GM12873 (cell line): ENCODE measurements at regions not wholly inside any gene's neighbourhood (a gene's known extent, or its start where the extent isn't known, plus 50 kb on each side); places are given as distances from the start of the nearest gene placed in this dataset.

Experiments
- TF ChIP-seq, protein P1 (sequence below): IDR thresholded peaks from 2 replicates; pipeline ENCODE4 v1.5.1; 2012; ENCODE audit warnings: low read depth, mild to moderate bottlenecking, moderate library complexity, low read length, control low read depth; ENCODE audit not compliant: insufficient read depth; ENCODE audit errors: missing control alignments

DNA sequence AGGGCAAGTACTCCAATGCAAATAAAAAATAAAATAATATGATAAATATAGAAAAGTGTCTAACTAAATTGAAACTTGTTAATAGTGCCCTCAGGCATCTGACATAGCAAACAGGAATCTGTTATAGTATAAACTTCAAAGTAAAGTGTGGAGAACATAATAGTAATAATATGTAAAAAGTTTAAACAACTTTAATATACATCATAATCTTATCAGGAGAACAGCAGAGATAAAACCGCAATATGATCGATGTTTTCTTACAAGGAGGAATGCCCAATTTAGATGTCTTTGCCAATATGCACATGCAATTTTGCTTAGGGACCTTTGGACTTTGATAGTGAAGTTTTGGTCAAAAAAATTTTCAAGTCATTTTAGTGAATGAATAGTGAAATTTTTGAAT lies 514.8 kb upstream of the IMPG1 start:
- TF ChIP-seq, protein P1, sequence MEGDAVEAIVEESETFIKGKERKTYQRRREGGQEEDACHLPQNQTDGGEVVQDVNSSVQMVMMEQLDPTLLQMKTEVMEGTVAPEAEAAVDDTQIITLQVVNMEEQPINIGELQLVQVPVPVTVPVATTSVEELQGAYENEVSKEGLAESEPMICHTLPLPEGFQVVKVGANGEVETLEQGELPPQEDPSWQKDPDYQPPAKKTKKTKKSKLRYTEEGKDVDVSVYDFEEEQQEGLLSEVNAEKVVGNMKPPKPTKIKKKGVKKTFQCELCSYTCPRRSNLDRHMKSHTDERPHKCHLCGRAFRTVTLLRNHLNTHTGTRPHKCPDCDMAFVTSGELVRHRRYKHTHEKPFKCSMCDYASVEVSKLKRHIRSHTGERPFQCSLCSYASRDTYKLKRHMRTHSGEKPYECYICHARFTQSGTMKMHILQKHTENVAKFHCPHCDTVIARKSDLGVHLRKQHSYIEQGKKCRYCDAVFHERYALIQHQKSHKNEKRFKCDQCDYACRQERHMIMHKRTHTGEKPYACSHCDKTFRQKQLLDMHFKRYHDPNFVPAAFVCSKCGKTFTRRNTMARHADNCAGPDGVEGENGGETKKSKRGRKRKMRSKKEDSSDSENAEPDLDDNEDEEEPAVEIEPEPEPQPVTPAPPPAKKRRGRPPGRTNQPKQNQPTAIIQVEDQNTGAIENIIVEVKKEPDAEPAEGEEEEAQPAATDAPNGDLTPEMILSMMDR, result no peak

DNA sequence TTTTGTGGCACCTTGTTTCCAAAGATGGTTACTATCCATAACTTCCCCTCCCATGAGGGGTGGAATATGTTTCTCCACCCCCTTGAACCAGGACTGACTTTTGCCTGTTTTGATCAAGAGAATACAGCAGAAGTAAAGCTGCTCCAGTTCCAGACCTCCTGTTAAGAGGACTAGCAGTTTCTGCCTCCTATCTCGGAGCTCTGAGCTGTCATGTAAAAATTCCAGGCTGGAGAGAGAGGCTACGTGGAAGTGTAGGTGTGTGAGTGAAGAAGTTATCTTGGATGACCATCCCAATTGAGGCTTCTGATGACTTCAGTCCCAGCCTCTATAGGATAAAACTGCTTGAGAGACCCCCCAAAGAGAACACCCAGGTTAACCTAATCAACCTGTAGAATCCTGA lies 511.7 kb upstream of the IMPG1 start:
- TF ChIP-seq, protein P1, result no peak

DNA sequence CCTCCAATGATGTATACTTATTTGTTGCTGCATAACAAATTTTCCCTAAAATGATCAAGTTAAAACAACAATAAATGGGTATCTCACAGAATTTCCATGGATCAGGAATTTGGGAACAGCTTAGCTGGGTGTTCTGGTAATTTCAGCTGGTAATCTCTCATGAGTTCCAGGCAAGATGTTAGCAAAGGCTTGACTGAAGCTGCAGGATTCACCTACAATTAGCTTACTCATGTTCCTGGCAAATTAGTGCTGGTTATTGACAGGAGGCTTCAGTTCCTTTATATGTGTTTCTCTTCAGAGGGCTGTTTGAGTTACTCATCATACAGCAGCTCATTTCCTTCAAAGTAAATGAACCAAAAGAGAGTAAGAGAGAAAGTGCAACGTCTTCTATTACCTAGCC lies 506.3 kb upstream of the IMPG1 start:
- TF ChIP-seq, protein P1, result no peak

DNA sequence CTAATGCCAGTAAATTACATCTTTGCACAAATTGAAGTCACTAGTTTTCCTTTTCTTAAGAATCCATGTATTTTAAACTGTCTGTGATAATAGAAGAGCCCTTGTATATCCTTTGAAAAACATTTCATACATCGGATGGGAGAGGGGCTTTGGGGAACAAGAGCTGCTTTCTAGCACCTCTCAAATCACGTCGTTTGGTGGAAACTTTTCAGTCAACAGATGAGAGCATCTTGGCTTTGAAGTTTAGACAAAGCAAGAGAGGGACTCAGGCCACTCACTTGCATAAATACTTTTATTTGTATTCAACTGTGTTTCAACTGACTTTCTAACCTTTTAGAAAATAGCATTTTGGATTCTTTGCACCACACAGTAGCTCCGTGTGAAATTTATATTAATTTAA lies 502.3 kb upstream of the IMPG1 start:
- TF ChIP-seq, protein P1, result no peak

DNA sequence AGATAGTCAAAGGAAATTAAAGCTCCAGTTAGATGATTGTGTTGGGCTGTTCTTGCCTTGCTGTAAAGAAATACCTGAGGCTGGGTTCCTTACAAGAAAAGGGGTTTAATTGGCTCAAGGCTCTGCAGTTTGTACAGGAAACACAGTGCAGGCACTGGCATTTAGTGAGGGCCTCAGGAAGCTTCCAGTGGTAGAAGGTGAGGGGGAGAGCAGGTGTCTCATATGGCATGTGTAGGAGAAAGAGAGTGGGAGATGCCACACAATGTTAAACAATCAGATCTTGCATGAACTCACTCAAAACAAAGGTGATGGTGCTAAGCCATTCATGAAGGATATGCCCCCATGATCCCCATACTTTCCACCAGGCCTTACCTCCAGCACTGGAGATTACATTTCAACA lies 493.5 kb upstream of the IMPG1 start:
- TF ChIP-seq, protein P1, result no peak

DNA sequence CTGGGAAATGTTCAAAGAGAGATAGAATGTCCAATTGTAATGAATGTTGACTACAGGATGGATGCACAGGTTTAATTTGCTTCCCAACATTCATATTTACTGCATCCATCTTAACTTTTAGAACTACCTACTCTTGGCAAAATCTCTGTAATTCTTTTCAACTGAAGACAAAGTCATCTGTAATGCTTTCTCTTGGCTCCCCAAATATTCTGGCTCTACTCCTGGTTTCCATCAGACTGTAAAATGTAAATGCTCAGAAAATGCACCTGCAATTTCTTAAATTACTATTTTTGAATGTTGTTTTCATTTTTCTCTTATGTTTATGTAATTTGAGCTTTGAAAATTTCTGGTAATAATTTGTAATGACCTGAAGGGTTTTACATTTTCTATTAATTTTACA lies 480.8 kb upstream of the IMPG1 start:
- TF ChIP-seq, protein P1, result no peak

DNA sequence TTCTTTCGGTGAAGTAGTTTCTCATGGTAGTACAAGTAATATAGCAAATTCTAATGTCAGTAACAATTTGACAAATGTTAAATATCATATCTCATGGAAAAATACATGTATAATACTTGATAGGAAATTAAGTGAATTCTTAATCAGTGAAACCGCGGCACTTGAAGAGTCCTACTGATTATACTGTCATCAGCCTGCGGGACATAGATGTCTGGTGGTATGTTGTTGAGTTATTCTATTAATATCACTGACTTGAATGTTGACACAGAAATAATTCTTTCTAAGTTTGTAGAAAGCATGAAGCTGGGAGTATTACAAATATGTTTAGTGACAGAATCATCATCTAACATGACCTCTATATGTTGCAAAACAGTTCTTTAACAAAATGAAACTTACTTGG lies 479.8 kb upstream of the IMPG1 start:
- TF ChIP-seq, protein P1, result no peak

DNA sequence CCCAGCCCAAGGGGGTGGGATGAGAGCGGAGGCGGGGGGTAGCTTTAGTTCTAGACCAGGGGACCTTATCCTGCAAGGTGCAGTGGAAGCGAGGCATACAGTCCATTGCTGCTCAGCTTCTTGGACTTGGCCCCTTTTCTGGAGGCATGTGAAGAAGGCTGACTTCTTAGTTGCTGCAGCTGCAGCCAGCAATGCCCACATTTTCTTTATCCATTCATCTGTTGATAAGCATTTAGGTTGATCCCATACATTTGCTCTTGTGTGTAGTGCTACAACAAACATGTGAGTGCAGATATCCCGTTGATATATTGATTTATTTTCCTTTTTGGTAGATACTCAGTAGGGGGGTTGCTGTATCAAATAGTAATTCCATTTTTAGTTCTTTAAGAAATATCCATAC lies 461.2 kb upstream of the IMPG1 start:
- TF ChIP-seq, protein P1, result no peak
